OCI-LY1 (cell line): ENCODE measurements at regions not wholly inside any gene's neighbourhood (a gene's known extent, or its start where the extent isn't known, plus 50 kb on each side); places are given as distances from the start of the nearest gene placed in this dataset.

ENCODE experiments used
- H2AFZ ChIP-seq: fragments of 200-600 bp; sonication (generic), shearing (Covaris generic); 2 replicates; pipeline ENCODE4 v1.6.0; 2014; ENCODE audit warnings: antibody characterized with exemption, mild to moderate bottlenecking, low read length
- H3F3A ChIP-seq: fragments of 200-600 bp; sonication (generic), shearing (Covaris generic); 2 replicates; pipeline ENCODE4 v1.6.0; 2014; ENCODE audit warnings: mild to moderate bottlenecking, antibody characterized with exemption, low read length, moderate library complexity; ENCODE audit not compliant: insufficient read depth
- H3K27ac ChIP-seq: fragments of 200-600 bp; sonication (generic); 2 replicates; pipeline ENCODE4 v1.5.1; 2014; ENCODE audit warnings: low read length, mixed run types, mild to moderate bottlenecking, low read depth; ENCODE audit not compliant: poor library complexity, severe bottlenecking
- H3K27me3 ChIP-seq: fragments of 200-600 bp; sonication (generic); 2 replicates; pipeline ENCODE4 v1.6.0; 2014; ENCODE audit warnings: antibody characterized with exemption, mild to moderate bottlenecking, low read length, moderate library complexity; ENCODE audit not compliant: insufficient read depth
- H3K36me3 ChIP-seq: fragments of 200-600 bp; sonication (generic); 2 replicates; pipeline ENCODE4 v1.6.1; 2014; ENCODE audit warnings: mild to moderate bottlenecking, antibody characterized with exemption, low read length, moderate library complexity, mixed read lengths; ENCODE audit not compliant: insufficient read depth
- H3K4me1 ChIP-seq: fragments of 200-600 bp; sonication (generic); 2 replicates; pipeline ENCODE4 v1.5.1; 2014; ENCODE audit warnings: mild to moderate bottlenecking, low read length, moderate library complexity; ENCODE audit not compliant: insufficient read depth, severe bottlenecking
- H3K4me2 ChIP-seq: fragments of 200-600 bp; sonication (generic), shearing (Covaris generic); 2 replicates; pipeline ENCODE4 v1.6.1; 2014; ENCODE audit warnings: low read length
- H3K4me3 ChIP-seq: fragments of 200-600 bp; sonication (generic); 2 replicates; pipeline ENCODE4 v1.5.1; 2014; ENCODE audit warnings: low read length, low read depth, mild to moderate bottlenecking, mixed read lengths; ENCODE audit not compliant: poor library complexity, severe bottlenecking
- H3K79me2 ChIP-seq: fragments of 200-600 bp; shearing (Covaris generic); 2 replicates; pipeline ENCODE4 v1.6.1; 2016; ENCODE audit warnings: mixed run types, low read length, mixed read lengths; ENCODE audit not compliant: insufficient read depth
- H3K9ac ChIP-seq: fragments of 200-600 bp; sonication (generic), shearing (Covaris generic); 2 replicates; pipeline ENCODE4 v1.6.1; 2014; ENCODE audit warnings: mild to moderate bottlenecking, low read length, mixed read lengths
- H3K9me2 ChIP-seq: fragments of 200-600 bp; sonication (generic), shearing (Covaris generic); 2 replicates; pipeline ENCODE4 v1.6.1; 2014; ENCODE audit warnings: low read depth, mild to moderate bottlenecking, low read length, mixed read lengths
- H3K9me3 ChIP-seq: fragments of 200-600 bp; shearing (Covaris generic); 2 replicates; pipeline ENCODE4 v1.6.1; 2014; ENCODE audit warnings: low read length, mixed read lengths
- H4K20me1 ChIP-seq: fragments of 200-600 bp; sonication (generic), shearing (Covaris generic); 2 replicates; pipeline ENCODE4 v1.6.0; 2016; ENCODE audit warnings: mild to moderate bottlenecking, low read length; ENCODE audit not compliant: insufficient read depth
- CTCF ChIP-seq: fragments of 200-600 bp; sonication (generic), shearing (Covaris generic); IDR thresholded peaks from 2 replicates; pipeline ENCODE4 v1.5.1; 2017; ENCODE audit warnings: mild to moderate bottlenecking, antibody characterized with exemption, low read length, moderate library complexity, mixed read lengths
- EZH2 ChIP-seq: fragments of 200-600 bp; sonication (generic), shearing (Covaris generic); IDR thresholded peaks from 2 replicates; pipeline ENCODE4 v1.8.0; 2017; ENCODE audit warnings: borderline replicate concordance, mixed run types, mild to moderate bottlenecking, antibody characterized with exemption, low read length, moderate library complexity, mixed read lengths

- Histone ChIP-seq H3K9me3 (no peaks in the 10 kb centered on the region), H3K4me3 (no peak overlapping the region), H3K79me2 (no peaks in the 10 kb centered on the region), H3K27ac (no peak overlapping the region), H3K4me1 (no peaks in the 10 kb centered on the region), H3K9me2 (no peaks in the 10 kb centered on the region), H3K9ac (no peak overlapping the region), H4K20me1 (no peaks in the 10 kb centered on the region), H3F3A (no peaks in the 10 kb centered on the region), H2AFZ (no peak overlapping the region), H3K36me3 (no peaks in the 10 kb centered on the region), H3K27me3 (no peaks in the 10 kb centered on the region), H3K4me2 (no peak overlapping the region)
- no peak for TF ChIP-seq CTCF
- no peak for TF ChIP-seq EZH2
Measured at GRCh38 chr3:152048831-152049230, 175.4 kb downstream of the SUCNR1 start.

- no peaks in the 10 kb centered on the region for H3K79me2 ChIP-seq
- H3K27ac ChIP-seq: no peak overlapping the region
- no peaks in the 10 kb centered on the region for H3K27me3 ChIP-seq
- no peaks in the 10 kb centered on the region for H4K20me1 ChIP-seq
- no peaks in the 10 kb centered on the region for H3K9me2 ChIP-seq
- no peak overlapping the region for H3K4me2 ChIP-seq
- no peak for TF ChIP-seq EZH2
- no peaks in the 10 kb centered on the region for H3F3A ChIP-seq
- no peak overlapping the region for H3K4me3 ChIP-seq
- no peak overlapping the region for H3K9ac ChIP-seq
- H3K9me3 ChIP-seq: no peaks in the 10 kb centered on the region
- H2AFZ ChIP-seq: no peak overlapping the region
- no peaks in the 10 kb centered on the region for H3K36me3 ChIP-seq
- H3K4me1 ChIP-seq: no peaks in the 10 kb centered on the region
Measured at GRCh38 chr3:152050903-152051302, 177.5 kb downstream of the SUCNR1 start.

GRCh38 chr3:152051501-152052404 is 178.3 kb downstream of the SUCNR1 start:
- Histone ChIP-seq H3K4me1 (no peaks in the 10 kb centered on the region), H2AFZ (no peak overlapping the region), H3K9me3 (no peaks in the 10 kb centered on the region), H3K4me3 (no peak overlapping the region), H3K4me2 (no peak overlapping the region), H3K9ac (no peak overlapping the region), H3K27me3 (no peaks in the 10 kb centered on the region), H3K79me2 (no peaks in the 10 kb centered on the region), H3K36me3 (no peaks in the 10 kb centered on the region), H3F3A (no peaks in the 10 kb centered on the region), H3K27ac (no peak overlapping the region), H3K9me2 (no peaks in the 10 kb centered on the region), H4K20me1 (no peaks in the 10 kb centered on the region)
- no peak for TF ChIP-seq EZH2
- no peak for TF ChIP-seq CTCF

GRCh38 chr3:152053866-152054265 is 180.4 kb downstream of the SUCNR1 start:
- Histone ChIP-seq H3K4me3 (no peak overlapping the region), H3K4me2 (no peak overlapping the region), H3K36me3 (no peaks in the 10 kb centered on the region), H2AFZ (no peak overlapping the region), H3K4me1 (no peaks in the 10 kb centered on the region), H3F3A (no peaks in the 10 kb centered on the region), H3K79me2 (no peaks in the 10 kb centered on the region), H3K9ac (no peak overlapping the region), H4K20me1 (no peaks in the 10 kb centered on the region), H3K9me2 (no peaks in the 10 kb centered on the region), H3K27ac (no peak overlapping the region), H3K27me3 (no peaks in the 10 kb centered on the region), H3K9me3 (no peaks in the 10 kb centered on the region)
- TF ChIP-seq EZH2 (no peak), CTCF (no peak)
